ELR (cell line): ENCODE measurements at regions not wholly inside any gene's neighbourhood (a gene's known extent, or its start where the extent isn't known, plus 50 kb on each side); places are given as distances from the start of the nearest gene placed in this dataset.
A peak's percentile ranks its signal among the peaks of the same experiment; 100 is the strongest.

Experiments
- DNase-seq: peaks from one replicate; pipeline ENCODE4 v3.0.0-alpha.2; 2015; ENCODE audit warnings: low read depth

GRCh38 chr6:145313041-145313855 lies 422.1 kb downstream of the EPM2A start:
- DNase-seq = no peak

GRCh38 chr6:145315982-145316600 lies 419.2 kb downstream of the EPM2A start:
- DNase-seq = peak; percentile 37

GRCh38 chr6:145318952-145319351 lies 416.4 kb downstream of the EPM2A start:
- no peak for DNase-seq

GRCh38 chr6:145319605-145320004 lies 415.7 kb downstream of the EPM2A start:
- DNase-seq = no peak

GRCh38 chr6:145323646-145324045 lies 411.7 kb downstream of the EPM2A start:
- no peak for DNase-seq

DNA sequence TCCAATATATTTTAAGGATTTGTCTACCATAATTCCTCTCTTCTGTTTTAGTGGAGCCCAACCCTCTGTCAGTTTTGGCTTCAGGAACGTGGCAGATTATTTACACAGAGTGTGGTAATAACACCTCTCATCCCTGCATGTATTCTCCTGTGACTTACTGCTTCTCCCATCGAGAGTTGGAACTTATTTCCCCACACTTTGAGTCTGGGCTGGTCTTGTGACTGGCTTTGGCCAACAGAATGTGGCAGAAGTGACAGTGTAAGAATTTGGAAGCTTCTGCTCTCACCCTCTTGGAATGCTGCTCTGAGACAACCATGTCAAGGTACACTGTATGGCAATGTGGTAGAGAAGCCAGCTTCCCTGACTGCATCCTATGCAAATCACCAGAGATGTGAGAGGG lies 407.7 kb downstream of the EPM2A start:
- DNase-seq = no peak

DNA sequence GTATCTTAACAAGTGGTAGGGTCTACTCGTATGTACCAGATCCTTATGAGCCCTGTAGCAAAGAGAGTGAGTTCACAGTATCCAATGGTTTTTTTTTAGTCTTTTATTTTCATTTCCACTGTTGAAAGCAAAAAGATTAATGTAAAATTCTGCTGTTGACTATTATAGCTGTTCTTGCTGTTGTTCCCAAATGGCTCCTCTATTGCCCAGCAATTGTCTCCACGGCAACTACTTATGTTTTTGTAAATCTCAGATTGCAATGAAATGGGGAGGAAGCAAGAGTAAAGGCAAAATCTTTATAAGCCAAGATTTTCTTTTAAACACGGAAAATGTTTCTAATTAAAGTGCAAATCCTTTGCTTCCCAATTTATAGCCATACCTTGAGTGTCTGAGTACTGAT lies 406.1 kb downstream of the EPM2A start:
- DNase-seq = no peak

DNA sequence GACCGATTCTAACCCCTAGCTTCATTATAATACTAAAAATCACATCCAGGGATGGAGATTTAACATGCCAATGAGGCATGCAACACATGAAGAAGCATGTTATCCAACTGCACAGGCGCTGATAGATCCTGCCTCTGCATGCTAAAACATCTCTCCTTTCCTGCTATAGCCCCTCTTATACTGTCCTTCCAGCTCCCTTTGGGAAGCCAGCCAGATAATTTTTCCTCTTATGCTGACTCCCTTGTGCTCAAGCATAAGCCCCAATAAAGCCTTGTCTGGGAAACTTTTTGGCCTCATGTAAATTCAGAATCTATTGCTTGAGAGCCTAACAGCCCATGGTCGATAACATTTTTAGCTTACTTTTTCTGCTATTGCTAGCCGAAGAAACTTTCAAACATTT lies 404.3 kb downstream of the EPM2A start:
- no peak for DNase-seq

DNA sequence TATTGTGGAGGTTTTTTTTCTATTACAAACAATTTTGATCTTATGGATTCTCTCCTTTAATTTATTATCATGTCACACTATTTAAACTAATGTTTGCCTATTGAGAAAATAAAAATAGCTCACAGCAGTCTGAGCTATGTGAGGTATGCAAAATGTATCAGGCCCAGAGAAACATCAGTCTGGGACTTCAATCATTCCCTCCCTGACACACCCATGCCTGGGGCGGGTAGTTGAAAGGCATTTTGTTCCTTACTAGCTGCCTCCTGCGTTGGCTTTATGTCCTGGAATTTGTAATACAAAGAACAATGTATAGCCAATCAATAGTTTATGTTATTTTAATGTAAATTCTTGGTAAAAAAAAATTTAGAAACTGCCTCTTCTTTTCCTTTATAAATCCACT lies 403.3 kb downstream of the EPM2A start:
- no peak for DNase-seq

GRCh38 chr6:145336119-145336518 lies 399.2 kb downstream of the EPM2A start:
- no peak for DNase-seq

DNA sequence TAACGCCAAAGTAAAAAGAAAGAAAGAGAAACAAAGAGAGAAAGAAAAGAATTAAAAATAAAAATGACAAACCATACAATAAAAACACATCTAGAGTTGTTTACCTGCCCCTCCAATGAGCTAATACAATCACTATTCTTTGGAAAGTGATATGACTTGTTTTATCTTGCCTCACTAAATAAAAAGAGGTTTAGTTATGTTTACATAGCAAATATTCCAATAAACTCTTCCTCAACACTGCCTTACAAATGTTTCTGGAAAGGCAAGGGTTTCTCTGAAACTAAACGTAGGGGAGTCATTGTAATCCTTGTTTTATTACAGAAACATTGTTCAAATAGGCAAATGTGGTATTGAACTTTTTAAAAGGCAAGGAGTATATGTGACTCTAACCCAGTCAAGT lies 396.2 kb downstream of the EPM2A start:
- no peak for DNase-seq

DNA sequence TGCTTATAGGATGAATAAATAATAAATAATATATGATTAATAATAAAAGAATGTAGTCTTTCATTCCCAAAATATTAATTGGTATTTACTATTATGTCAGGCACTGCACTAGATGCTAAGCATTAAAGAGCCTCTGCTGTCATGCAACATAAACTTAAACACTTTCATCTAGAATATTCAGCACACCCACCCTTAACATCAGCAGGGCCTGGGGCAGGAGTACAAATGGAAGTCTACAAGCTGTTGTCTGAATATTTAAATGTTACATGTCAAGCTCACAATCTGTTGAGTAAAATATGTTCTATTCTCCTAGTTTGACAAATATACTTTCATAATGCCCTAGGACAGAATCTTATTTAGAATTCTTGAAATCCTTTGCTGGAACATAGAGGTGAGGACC lies 395.1 kb downstream of the EPM2A start:
- no peak for DNase-seq

- DNase-seq = no peak
Observed at GRCh38 chr6:145345094-145345493, 390.2 kb downstream of the EPM2A start.

GRCh38 chr6:145347216-145347615 lies 388.1 kb downstream of the EPM2A start:
- no peak for DNase-seq

DNA sequence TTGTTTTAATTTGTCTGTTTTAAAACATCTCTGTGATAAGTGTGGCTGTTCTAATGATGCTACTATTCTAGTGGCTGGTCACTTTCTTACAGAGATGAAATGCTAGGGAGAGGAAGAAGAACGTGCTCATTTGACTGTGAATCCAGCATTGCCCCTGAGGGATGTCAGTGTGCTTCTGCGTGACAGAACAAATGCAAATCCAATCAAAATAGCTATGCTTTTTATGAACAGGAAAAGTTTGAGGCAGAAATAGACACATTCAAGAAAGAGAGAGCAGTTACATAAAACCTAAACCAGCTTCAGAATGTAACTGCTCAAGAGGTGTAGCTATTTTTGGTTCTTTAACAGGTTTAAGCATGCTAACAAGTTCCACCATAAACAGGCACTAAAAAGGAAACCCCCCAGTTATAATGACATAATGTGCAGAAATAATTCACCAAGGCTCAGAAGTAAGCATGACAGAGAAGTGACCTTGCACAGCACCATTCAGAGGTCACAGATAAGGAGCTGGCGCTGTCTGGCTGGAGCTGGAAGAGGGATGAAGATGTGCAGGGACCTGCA lies 385.3 kb downstream of the EPM2A start:
- no peak for DNase-seq

- DNase-seq = no peak
Observed at GRCh38 chr6:145350928-145351327, 384.4 kb downstream of the EPM2A start.

- no peak for DNase-seq
Observed at GRCh38 chr6:145352382-145353080, 382.8 kb downstream of the EPM2A start.

- DNase-seq = no peak
Observed at GRCh38 chr6:145360865-145361264, 374.5 kb downstream of the EPM2A start.

DNA sequence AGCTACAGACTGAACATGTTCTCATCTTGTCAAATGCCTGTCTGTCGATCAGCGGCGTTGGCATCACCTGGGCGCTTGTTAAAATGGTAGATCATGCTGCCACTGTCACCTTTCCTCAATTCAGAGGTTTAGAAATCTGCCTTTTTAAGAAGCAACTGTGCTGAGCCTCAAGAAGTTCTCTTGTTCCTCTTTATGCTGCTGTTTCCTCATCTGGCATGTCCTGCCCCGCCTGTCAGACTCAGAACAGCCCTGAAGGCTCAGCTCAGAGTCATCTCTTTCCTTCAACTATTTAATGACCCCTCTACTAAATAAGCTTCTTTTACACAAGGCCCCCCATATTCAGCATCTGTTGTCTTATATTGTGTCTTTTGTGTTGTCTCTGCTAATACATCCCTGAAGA lies 368.2 kb downstream of the EPM2A start:
- DNase-seq = no peak

DNA sequence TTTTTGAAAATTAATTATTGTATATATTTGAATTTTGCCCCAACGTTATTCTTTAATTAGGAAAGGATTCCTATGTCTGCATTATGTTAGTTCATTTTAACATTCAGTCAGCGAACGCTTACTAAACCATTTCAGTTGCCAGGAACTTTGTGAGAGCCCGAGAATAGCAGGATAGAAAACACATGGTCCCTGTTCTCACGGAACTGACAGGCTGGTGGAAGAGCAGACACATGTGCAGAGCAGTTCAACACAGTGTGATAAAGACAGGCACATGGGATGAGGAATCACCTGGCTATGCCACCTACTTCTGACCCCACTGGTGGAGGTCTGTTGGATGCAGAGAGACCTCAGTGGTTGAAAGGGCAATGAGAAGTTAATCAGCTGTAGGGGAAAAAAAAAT lies 367.2 kb downstream of the EPM2A start:
- DNase-seq = no peak

GRCh38 chr6:145370559-145370958 lies 364.8 kb downstream of the EPM2A start:
- no peak for DNase-seq

DNA sequence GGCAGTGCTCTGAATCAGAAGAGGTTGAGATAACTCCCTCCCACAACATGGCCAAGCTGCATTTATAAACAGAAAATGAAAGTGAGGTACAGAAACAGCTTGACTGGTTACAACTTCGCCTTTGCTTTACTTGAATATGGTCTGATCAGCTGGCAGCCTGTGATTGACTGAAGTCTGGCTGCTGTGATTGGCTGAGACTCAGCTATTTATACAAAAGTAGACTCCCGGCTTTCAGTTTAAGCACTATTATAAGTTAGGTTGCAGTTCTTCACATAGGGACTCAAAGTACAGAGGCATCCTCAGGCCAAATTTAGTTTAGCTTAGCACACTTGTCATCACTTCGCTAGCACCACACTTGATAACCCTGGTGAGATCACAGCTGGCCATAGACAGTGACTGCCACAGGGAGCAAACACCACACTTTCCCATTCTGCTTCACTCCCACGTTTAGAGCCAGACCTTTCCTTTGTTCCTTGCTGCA lies 362.6 kb downstream of the EPM2A start:
- DNase-seq = peak; percentile 70

DNA sequence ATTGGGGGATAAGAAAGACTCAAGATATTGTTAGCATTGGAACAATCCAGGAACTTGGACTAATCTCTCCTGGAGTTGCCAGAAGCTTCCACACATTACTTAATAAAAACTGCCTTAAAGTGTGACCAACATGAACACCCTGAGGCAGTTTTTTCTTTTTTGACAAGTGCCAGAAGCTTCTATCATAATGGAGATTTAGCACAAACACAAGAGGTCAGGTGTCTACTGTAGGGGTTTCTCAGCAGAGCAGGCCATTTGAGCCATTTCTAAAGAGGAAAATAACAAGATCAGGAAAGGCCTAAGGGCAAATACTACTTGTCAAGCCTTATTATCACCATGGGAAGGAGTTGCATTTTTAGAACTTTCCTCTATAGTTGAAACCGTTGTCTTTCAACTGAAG lies 361.5 kb downstream of the EPM2A start:
- DNase-seq = no peak
